Mucosa of descending colon (tissue), 3 donors: ENCODE measurements at regions not wholly inside any gene's neighbourhood (a gene's known extent, or its start where the extent isn't known, plus 50 kb on each side); places are given as distances from the start of the nearest gene placed in this dataset.

Experiments used
- ATAC-seq: fragments of 200-7000 bp; cut with Tn5 transposase; one replicate; pipeline ENCODE4 v1.9.1; 2020; ENCODE audit warnings: mild to moderate bottlenecking, moderate library complexity
- DNase-seq, 3 donors: peaks; one replicate each; pipeline ENCODE4 v3.0.0-alpha.2; 2020
- H3K36me3 ChIP-seq: fragments of 200-600 bp; one replicate; pipeline ENCODE4 v1.8.0; 2021; ENCODE audit warnings: low read depth, mild to moderate bottlenecking
- H3K4me1 ChIP-seq: fragments of 200-600 bp; one replicate; pipeline ENCODE4 v1.8.0; 2021; ENCODE audit warnings: low read depth, mild to moderate bottlenecking
- H3K4me3 ChIP-seq: fragments of 200-600 bp; one replicate; pipeline ENCODE4 v1.8.0; 2021; ENCODE audit warnings: mild to moderate bottlenecking
- H3K9me3 ChIP-seq: fragments of 200-600 bp; one replicate; pipeline ENCODE4 v1.8.0; 2021; ENCODE audit warnings: mild to moderate bottlenecking
- intact Hi-C, 2 donors: fragments of 100-400 bp; cut with DNase I in 1 of 2; cut with micrococcal nuclease in 1 of 2; formaldehyde crosslinking; loops; one replicate each; pipeline versions ENCODE4 v1.11.0 to v1.11.1; 2022; cut with DNase I, micrococcal nuclease
- TF ChIP-seq, protein P1 (sequence below): fragments of 200-600 bp; IDR thresholded peaks from one replicate; pipeline ENCODE4 v1.8.0; 2022; ENCODE audit warnings: antibody characterized with exemption, mild to moderate bottlenecking
- donor health status: DM: no; HTN: no; CAD: no; lungs with moderate emphysema.
- donor health status: DM: no; HTN: no; CAD: no.
- donor health status: DM: no; HTN: yes; CAD: no.

DNA sequence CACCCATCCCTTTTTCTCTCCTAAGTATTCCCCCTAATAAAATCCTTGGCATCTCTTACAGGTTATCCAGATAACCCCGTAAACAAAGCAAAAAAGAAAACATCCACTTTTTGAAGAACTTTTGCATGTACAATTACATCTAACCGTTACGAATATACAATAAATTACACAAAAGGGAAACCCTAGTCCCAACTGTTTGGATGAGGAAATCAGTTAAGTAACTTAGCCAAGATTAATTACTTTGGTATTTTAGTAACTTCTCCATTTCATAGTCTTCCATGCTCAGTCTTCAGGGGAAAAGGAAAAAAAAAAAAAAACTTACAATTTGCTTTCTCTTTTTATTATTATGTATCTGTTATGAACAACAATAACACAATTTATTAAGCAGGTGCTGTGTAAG, 212.9 kb downstream of the ACTL7B start:
- intact Hi-C loops: no loop called here
- TF ChIP-seq, protein P1, sequence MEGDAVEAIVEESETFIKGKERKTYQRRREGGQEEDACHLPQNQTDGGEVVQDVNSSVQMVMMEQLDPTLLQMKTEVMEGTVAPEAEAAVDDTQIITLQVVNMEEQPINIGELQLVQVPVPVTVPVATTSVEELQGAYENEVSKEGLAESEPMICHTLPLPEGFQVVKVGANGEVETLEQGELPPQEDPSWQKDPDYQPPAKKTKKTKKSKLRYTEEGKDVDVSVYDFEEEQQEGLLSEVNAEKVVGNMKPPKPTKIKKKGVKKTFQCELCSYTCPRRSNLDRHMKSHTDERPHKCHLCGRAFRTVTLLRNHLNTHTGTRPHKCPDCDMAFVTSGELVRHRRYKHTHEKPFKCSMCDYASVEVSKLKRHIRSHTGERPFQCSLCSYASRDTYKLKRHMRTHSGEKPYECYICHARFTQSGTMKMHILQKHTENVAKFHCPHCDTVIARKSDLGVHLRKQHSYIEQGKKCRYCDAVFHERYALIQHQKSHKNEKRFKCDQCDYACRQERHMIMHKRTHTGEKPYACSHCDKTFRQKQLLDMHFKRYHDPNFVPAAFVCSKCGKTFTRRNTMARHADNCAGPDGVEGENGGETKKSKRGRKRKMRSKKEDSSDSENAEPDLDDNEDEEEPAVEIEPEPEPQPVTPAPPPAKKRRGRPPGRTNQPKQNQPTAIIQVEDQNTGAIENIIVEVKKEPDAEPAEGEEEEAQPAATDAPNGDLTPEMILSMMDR: no peak

DNA sequence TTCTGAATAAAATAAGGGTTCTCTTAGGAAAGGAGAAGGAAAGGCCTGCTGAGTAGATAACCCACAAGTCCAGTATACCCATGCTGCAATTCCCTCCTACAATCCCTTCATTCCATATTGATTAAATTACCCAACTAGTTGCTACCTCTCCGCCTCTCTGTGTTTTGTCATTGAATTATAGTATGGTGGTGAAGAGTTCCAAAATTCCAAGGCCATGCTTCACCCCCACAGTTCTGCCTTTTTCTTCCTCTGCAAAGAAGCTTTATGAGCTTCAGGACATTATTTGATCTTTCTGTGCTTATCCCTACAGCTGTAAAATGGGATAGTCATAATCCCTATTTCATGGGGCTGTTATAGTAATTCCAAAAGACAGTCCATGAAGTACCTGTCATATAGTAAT, 215.6 kb downstream of the ACTL7B start:
- intact Hi-C loops: no loop called here
- no peaks in the 10 kb centered on the region for H3K9me3 ChIP-seq
- TF ChIP-seq, protein P1: no peak
- DNase-seq: no peak
- no peaks in the 10 kb centered on the region for H3K4me1 ChIP-seq
- no peaks in the 10 kb centered on the region for H3K36me3 ChIP-seq
- no peak for ATAC-seq
- H3K4me3 ChIP-seq: no peak overlapping the region

More for the DNA sequence above, 212.9 kb downstream of the ACTL7B start:
- H3K4me3 ChIP-seq: no peak overlapping the region
- ATAC-seq (no peak), DNase-seq (no peak)
- H3K4me1 ChIP-seq: no peaks in the 10 kb centered on the region
- no peaks in the 10 kb centered on the region for H3K36me3 ChIP-seq
- H3K9me3 ChIP-seq: no peaks in the 10 kb centered on the region

DNA sequence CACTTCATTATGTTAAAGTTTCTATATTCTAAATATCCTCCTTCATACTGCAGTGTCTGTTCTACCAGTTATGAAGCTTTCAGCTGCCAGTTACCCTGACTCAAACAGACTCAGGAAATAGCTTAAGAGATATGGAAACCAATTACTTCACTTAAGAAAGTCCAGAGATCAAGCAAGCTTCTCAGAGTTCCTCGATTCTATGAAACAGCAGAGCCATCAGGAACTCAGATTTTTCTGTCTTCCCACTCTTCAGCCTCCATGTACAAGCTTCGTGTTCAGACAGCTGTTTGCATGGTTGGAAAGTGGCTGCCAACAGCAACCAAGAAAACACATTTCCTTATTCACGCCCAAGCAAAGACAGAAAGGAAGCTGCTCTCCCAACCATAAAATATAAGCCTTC, 216.1 kb downstream of the ACTL7B start:
- no peak for ATAC-seq

DNA sequence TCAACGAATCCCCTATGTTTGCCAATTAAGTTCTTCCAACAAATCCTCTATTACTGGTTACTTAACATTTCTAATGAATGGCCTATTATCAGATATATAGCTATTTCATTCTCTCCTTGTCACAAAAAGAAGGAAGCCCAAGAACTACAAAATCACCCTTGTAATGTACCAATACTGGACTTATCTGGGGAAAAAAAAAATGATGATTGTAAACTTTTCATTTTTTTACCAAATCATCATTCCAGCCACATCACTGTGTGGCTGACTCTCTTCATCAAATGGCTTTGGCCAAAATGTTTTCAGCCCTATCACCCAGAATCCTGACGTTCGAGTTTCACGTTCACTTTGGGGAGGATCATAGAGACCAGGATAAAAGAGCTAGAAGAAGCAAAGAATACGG, 216.7 kb downstream of the ACTL7B start:
- H3K36me3 ChIP-seq: no peaks in the 10 kb centered on the region
- no peak overlapping the region for H3K4me3 ChIP-seq
- DNase-seq: no peak
- TF ChIP-seq, protein P1: no peak
- intact Hi-C loops: no loop called here
- no peak for ATAC-seq
- no peaks in the 10 kb centered on the region for H3K9me3 ChIP-seq
- H3K4me1 ChIP-seq: no peaks in the 10 kb centered on the region

More for the DNA sequence above, 216.1 kb downstream of the ACTL7B start:
- no peaks in the 10 kb centered on the region for H3K9me3 ChIP-seq
- intact Hi-C loops: no loop called here
- H3K36me3 ChIP-seq: no peaks in the 10 kb centered on the region
- H3K4me3 ChIP-seq: no peak overlapping the region
- no peaks in the 10 kb centered on the region for H3K4me1 ChIP-seq
- no peak for DNase-seq
- TF ChIP-seq, protein P1: no peak

DNA sequence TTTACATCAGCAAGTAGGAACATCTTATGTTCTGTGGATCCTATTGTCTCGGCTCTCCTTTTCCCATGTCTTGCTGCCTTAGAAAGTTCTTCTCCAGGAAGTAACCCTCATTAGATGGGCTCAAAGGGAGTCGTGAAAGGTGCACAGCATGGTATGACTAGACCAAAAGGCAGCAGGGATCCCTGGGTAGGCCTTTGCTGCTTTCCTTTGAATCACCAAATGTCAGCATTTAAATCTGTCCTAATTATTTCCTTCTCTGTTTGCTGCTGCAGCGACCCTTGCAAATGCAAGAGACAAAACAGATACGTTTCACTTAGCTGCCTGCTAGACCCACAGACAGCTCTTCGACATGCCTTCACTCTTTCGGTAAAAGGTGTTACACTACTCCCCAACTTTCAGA, 218.4 kb downstream of the ACTL7B start:
- ATAC-seq: no peak
- H3K36me3 ChIP-seq: no peaks in the 10 kb centered on the region
- no peaks in the 10 kb centered on the region for H3K4me1 ChIP-seq
- H3K4me3 ChIP-seq: no peak overlapping the region
- intact Hi-C loops: no loop called here
- TF ChIP-seq, protein P1: no peak
- H3K9me3 ChIP-seq: no peaks in the 10 kb centered on the region
- no peak for DNase-seq

DNA sequence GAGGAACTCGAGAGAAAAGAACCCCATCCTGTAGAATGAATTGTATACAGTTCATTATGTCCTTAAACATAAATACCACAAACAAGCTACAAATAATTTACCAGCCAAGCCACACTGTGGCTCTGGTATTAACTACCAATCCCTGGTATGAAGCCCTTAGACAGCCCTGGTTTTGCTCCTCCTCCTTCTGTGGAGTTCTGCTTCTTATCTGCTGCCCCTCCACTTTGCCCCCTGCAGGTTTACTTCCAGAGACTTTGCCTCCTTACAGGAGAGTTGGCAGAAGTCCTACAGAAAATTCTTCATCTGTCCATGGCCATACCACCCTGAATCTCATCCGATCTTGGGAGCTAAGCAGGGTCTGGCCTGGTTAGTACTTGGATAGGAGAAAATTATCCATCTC, 219.8 kb downstream of the ACTL7B start:
- TF ChIP-seq, protein P1: no peak
- no peaks in the 10 kb centered on the region for H3K9me3 ChIP-seq
- no peaks in the 10 kb centered on the region for H3K36me3 ChIP-seq
- no peak overlapping the region for H3K4me3 ChIP-seq
- DNase-seq (no peak), ATAC-seq (no peak)
- intact Hi-C loops: no loop called here
- H3K4me1 ChIP-seq: no peaks in the 10 kb centered on the region
